Keratinocyte (primary cell): ENCODE measurements at regions not wholly inside any gene's neighbourhood (a gene's known extent, or its start where the extent isn't known, plus 50 kb on each side); places are given as distances from the start of the nearest gene placed in this dataset.

Experiments used
- DNase-seq: peaks from one replicate; pipeline ENCODE4 v3.0.0-alpha.2; 2011; ENCODE audit warnings: low read depth, missing footprints, low spot score
- FAIRE-seq: peaks from 2 replicates; lab custom pipeline; 2011; peaks lifted over from hg19 to GRCh38; lab: Jason Lieb, UNC
- H2AFZ ChIP-seq: 2 replicates; pipeline ENCODE4 v1.6.0; 2012; ENCODE audit warnings: low read length, control low read depth, inconsistent platforms; ENCODE audit not compliant: control insufficient read depth
- H3K27ac ChIP-seq: 2 replicates; pipeline ENCODE4 v1.5.1; 2011; ENCODE audit warnings: low read length; ENCODE audit not compliant: control insufficient read depth, insufficient read depth
- H3K27me3 ChIP-seq: 3 replicates; pipeline ENCODE4 v1.6.0; 2011; ENCODE audit warnings: low read length; ENCODE audit not compliant: control insufficient read depth, insufficient read depth; ENCODE audit errors: extremely low read depth
- H3K36me3 ChIP-seq, 2 experiments: 2 replicates in 1 of 2; 3 replicates in 1 of 2; pipeline ENCODE4 v1.5.1; 2011; ENCODE audit warnings: low read length in 2 of 2, mild to moderate bottlenecking in 1 of 2; ENCODE audit not compliant: control insufficient read depth in 2 of 2, insufficient read depth in 2 of 2; ENCODE audit errors: extremely low read depth in 1 of 2
- H3K4me1 ChIP-seq: 3 replicates; pipeline ENCODE4 v1.5.1; 2011; ENCODE audit warnings: low read length; ENCODE audit not compliant: control insufficient read depth, insufficient read depth; ENCODE audit errors: extremely low read depth
- H3K4me2 ChIP-seq: 3 replicates; pipeline ENCODE4 v1.6.0; 2011; ENCODE audit warnings: low read depth, low read length; ENCODE audit not compliant: control insufficient read depth, insufficient read depth; ENCODE audit errors: extremely low read depth
- H3K4me3 ChIP-seq, 3 experiments: fragments of 200-600 bp in 1 of 3; sonication (generic) in 1 of 3; 2 replicates in 2 of 3; 3 replicates in 1 of 3; pipeline ENCODE4 v1.5.1; 2011 to 2016; ENCODE audit warnings: low read length in 3 of 3, mild to moderate bottlenecking in 3 of 3, control low read depth in 2 of 3, inconsistent platforms in 1 of 3, low read depth in 1 of 3, mixed read lengths in 1 of 3, mixed run types in 1 of 3, moderate library complexity in 1 of 3; ENCODE audit not compliant: control insufficient read depth in 2 of 3, insufficient read depth in 2 of 3; ENCODE audit errors: extremely low read depth in 1 of 3
- H3K79me2 ChIP-seq: 2 replicates; pipeline ENCODE4 v1.6.0; 2012; ENCODE audit warnings: low read length; ENCODE audit not compliant: control insufficient read depth, insufficient read depth
- H3K9ac ChIP-seq: 3 replicates; pipeline ENCODE4 v1.6.0; 2011; ENCODE audit warnings: low read length; ENCODE audit not compliant: control insufficient read depth, insufficient read depth; ENCODE audit errors: extremely low read depth
- H3K9me1 ChIP-seq: 3 replicates; pipeline ENCODE4 v1.6.0; 2011; ENCODE audit warnings: low read length; ENCODE audit not compliant: control insufficient read depth, insufficient read depth; ENCODE audit errors: extremely low read depth
- H3K9me3 ChIP-seq: 2 replicates; pipeline ENCODE4 v1.5.1; 2012; ENCODE audit warnings: low read depth, low read length; ENCODE audit not compliant: control insufficient read depth
- H4K20me1 ChIP-seq: 3 replicates; pipeline ENCODE4 v1.6.0; 2011; ENCODE audit warnings: low read length; ENCODE audit not compliant: control insufficient read depth, insufficient read depth; ENCODE audit errors: extremely low read depth
- EZH2 ChIP-seq: IDR thresholded peaks from one replicate; pipeline ENCODE4 v1.6.1; 2012; ENCODE audit warnings: inconsistent platforms, mild to moderate bottlenecking, low read length, moderate library complexity
- dilution Hi-C: fragments of 300-500 bp; cut with MboI; formaldehyde crosslinking; loops from one replicate; pipeline ENCODE4 v1.7.0; 2020; ENCODE audit warnings: low sequenced_read_pairs; ENCODE audit not compliant: extremely low pct_ligation_motif_present
- TF ChIP-seq, protein P1 (sequence below), 3 experiments: IDR thresholded peaks in 1 of 3; conservative IDR thresholded peaks in 1 of 3; optimal IDR thresholded peaks in 1 of 3; 2 replicates in 2 of 3; 3 replicates in 1 of 3; pipeline versions ENCODE3 to v1.5.1; 2011; ENCODE audit warnings: low read length in 3 of 3, mild to moderate bottlenecking in 3 of 3, moderate library complexity in 2 of 3, control low read depth in 1 of 3, inconsistent platforms in 1 of 3; ENCODE audit not compliant: insufficient read depth in 2 of 3; ENCODE audit errors: extremely low read depth in 1 of 3

DNA sequence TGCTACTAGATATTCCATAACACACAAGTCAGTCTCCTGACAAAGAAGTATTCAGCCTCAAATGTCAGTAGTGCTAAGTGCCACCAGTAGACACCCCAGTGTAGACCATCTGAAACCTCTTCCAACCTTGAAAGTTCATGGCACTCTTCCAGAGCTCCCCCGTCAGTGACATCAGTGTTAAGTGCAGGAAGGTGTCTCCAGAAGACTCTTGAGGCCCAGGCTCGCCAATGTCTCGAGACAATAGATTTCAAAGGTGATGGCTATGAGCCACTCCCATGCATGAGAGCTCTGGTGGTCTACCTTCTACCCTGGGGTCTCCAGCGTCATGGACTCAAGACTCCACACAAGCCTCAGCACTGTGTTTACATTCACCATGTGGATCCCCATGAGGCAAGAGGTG lies 183.8 kb downstream of the SMAD2 start:
- no peaks in the 10 kb centered on the region for H3K9me1 ChIP-seq
- H4K20me1 ChIP-seq, result no peaks in the 10 kb centered on the region
- DNase-seq, result no peak
- H3K79me2 ChIP-seq, result no peaks in the 10 kb centered on the region
- TF ChIP-seq EZH2, result no peak
- TF ChIP-seq, protein P1, sequence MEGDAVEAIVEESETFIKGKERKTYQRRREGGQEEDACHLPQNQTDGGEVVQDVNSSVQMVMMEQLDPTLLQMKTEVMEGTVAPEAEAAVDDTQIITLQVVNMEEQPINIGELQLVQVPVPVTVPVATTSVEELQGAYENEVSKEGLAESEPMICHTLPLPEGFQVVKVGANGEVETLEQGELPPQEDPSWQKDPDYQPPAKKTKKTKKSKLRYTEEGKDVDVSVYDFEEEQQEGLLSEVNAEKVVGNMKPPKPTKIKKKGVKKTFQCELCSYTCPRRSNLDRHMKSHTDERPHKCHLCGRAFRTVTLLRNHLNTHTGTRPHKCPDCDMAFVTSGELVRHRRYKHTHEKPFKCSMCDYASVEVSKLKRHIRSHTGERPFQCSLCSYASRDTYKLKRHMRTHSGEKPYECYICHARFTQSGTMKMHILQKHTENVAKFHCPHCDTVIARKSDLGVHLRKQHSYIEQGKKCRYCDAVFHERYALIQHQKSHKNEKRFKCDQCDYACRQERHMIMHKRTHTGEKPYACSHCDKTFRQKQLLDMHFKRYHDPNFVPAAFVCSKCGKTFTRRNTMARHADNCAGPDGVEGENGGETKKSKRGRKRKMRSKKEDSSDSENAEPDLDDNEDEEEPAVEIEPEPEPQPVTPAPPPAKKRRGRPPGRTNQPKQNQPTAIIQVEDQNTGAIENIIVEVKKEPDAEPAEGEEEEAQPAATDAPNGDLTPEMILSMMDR (optimal IDR thresholded peaks at IDR 0.05 in 1 of 3, IDR thresholded peaks at IDR 0.05 in 1 of 3, conservative IDR thresholded peaks at IDR 0.05 in 1 of 3; ENCODE audit: extremely low read depth in 1 of 3, insufficient read depth in 2 of 3, low read length in 3 of 3), result no peak
- dilution Hi-C loops, result no loop called here
- H2AFZ ChIP-seq, result no peak overlapping the region
- H3K9ac ChIP-seq, result no peak overlapping the region
- no peaks in the 10 kb centered on the region for H3K9me3 ChIP-seq
- H3K4me1 ChIP-seq, result no peaks in the 10 kb centered on the region
- FAIRE-seq, result no peak
- H3K36me3 ChIP-seq, result no peaks in the 10 kb centered on the region
- no peak overlapping the region for H3K4me3 ChIP-seq
- H3K4me2 ChIP-seq, result no peak overlapping the region
- H3K27ac ChIP-seq, result no peak overlapping the region
- peaks cover 4% of the 10 kb centered on the region for H3K27me3 ChIP-seq

DNA sequence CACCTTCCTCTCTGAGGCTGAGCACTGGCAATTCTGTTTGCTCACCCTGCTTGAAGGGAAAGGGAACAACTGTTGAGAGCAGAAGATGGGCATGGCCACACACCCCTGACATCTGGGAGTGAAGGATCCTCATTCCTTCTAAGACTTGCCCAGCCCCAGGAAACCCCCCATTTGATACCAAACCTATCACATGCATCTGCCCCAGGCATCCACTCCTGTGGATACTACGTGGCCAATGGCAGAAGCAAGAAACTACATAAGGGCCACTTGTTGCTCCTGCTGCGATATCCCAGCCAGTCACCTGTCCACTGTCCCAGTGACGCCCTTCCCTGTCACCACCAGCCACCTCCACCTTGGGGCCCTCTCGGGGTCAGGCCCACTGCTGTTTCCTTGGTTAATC lies 185.2 kb downstream of the SMAD2 start:
- no peaks in the 10 kb centered on the region for H3K9me1 ChIP-seq
- H3K4me3 ChIP-seq, result no peak overlapping the region
- no peak overlapping the region for H3K9ac ChIP-seq
- H2AFZ ChIP-seq, result no peak overlapping the region
- TF ChIP-seq, protein P1 (optimal IDR thresholded peaks at IDR 0.05 in 1 of 3, IDR thresholded peaks at IDR 0.05 in 1 of 3, conservative IDR thresholded peaks at IDR 0.05 in 1 of 3; ENCODE audit: extremely low read depth in 1 of 3, insufficient read depth in 2 of 3, low read length in 3 of 3), result no peak
- TF ChIP-seq EZH2, result no peak
- no peaks in the 10 kb centered on the region for H3K4me1 ChIP-seq
- H4K20me1 ChIP-seq, result no peaks in the 10 kb centered on the region
- DNase-seq (no peak), FAIRE-seq (no peak)
- H3K79me2 ChIP-seq, result no peaks in the 10 kb centered on the region
- H3K9me3 ChIP-seq, result no peaks in the 10 kb centered on the region
- no peak overlapping the region for H3K4me2 ChIP-seq
- no peaks in the 10 kb centered on the region for H3K36me3 ChIP-seq
- H3K27ac ChIP-seq, result no peak overlapping the region
- peaks cover 6% of the 10 kb centered on the region for H3K27me3 ChIP-seq
- dilution Hi-C loops, result no loop called here
